ENCODE measurements at regions not wholly inside any gene's neighbourhood (a gene's known extent, or its start where the extent isn't known, plus 50 kb on each side); places are given as distances from the start of the nearest gene placed in this dataset.

- no peak for DNase-seq (ENCODE audit: low read depth)
These were observed 421.4 kb downstream of the COG6 start for GRCh38 chr13:40076765-40077362.

- DNase-seq (ENCODE audit: low read depth): no peak
These were observed 422.1 kb downstream of the COG6 start for GRCh38 chr13:40077396-40078027.

- DNase-seq (ENCODE audit: low read depth): no peak
These were observed 424.3 kb downstream of the COG6 start for GRCh38 chr13:40079721-40080120.

GRCh38 chr13:40080676-40081075 lies 425.2 kb downstream of the COG6 start:
- no peak for DNase-seq (ENCODE audit: low read depth)

GRCh38 chr13:40082639-40083038 lies 427.2 kb downstream of the COG6 start:
- DNase-seq (ENCODE audit: low read depth): no peak

- no peak for DNase-seq (ENCODE audit: low read depth)
These were observed 428.4 kb downstream of the COG6 start for GRCh38 chr13:40083841-40084240.

- DNase-seq (ENCODE audit: low read depth): no peak
These were observed 429.5 kb downstream of the COG6 start for GRCh38 chr13:40084934-40085333.

- DNase-seq (ENCODE audit: low read depth): no peak
These were observed 431.9 kb downstream of the COG6 start for GRCh38 chr13:40087091-40088002.

GRCh38 chr13:40094056-40094455 lies 438.6 kb downstream of the COG6 start:
- no peak for DNase-seq (ENCODE audit: low read depth)

GRCh38 chr13:40095695-40096356 lies 440.4 kb downstream of the COG6 start:
- no peak for DNase-seq (ENCODE audit: low read depth)

- peak; percentile 46 for DNase-seq (ENCODE audit: low read depth)
These were observed 441.0 kb downstream of the COG6 start for GRCh38 chr13:40096357-40096901.

GRCh38 chr13:40098246-40098645 lies 442.8 kb downstream of the COG6 start:
- no peak for DNase-seq (ENCODE audit: low read depth)

GRCh38 chr13:40101708-40102359 lies 446.4 kb downstream of the COG6 start:
- DNase-seq (ENCODE audit: low read depth): peak; percentile 18

- DNase-seq (ENCODE audit: low read depth): no peak
These were observed 446.9 kb downstream of the COG6 start for GRCh38 chr13:40102360-40102727.

- DNase-seq (ENCODE audit: low read depth): peak; percentile 86
These were observed 447.4 kb downstream of the COG6 start for GRCh38 chr13:40102854-40103253.

- DNase-seq (ENCODE audit: low read depth): no peak
These were observed 448.4 kb downstream of the COG6 start for GRCh38 chr13:40103864-40104263.

- DNase-seq (ENCODE audit: low read depth): no peak
These were observed 449.8 kb downstream of the COG6 start for GRCh38 chr13:40105231-40105630.

GRCh38 chr13:40109351-40109844 lies 453.9 kb downstream of the COG6 start:
- no peak for DNase-seq (ENCODE audit: low read depth)

GRCh38 chr13:40113643-40114304 lies 458.3 kb downstream of the COG6 start:
- DNase-seq (ENCODE audit: low read depth): no peak

- DNase-seq (ENCODE audit: low read depth): no peak
These were observed 458.9 kb downstream of the COG6 start for GRCh38 chr13:40114305-40114896.

GRCh38 chr13:40115426-40115825 lies 460.0 kb downstream of the COG6 start:
- no peak for DNase-seq (ENCODE audit: low read depth)
